Activated CD4-positive, alpha-beta T cell treated with anti-CD3 and anti-CD28 coated beads, Interleukin-2, amount 50 U/mL, for 4 hours (primary cell): ENCODE measurements at regions not wholly inside any gene's neighbourhood (a gene's known extent, or its start where the extent isn't known, plus 50 kb on each side); places are given as distances from the start of the nearest gene placed in this dataset.

Source experiments
- DNase-seq, 2 experiments: peaks; one replicate each; pipeline ENCODE4 v3.0.0-alpha.2; 2020

GRCh38 chr9:38312406-38312805 is 80.1 kb upstream of the ALDH1B1 start:
- no peak for DNase-seq

- DNase-seq, result no peak
Measured at GRCh38 chr9:38311382-38312270, 80.9 kb upstream of the ALDH1B1 start.

GRCh38 chr9:38309324-38310195 is 82.9 kb upstream of the ALDH1B1 start:
- DNase-seq, result no peak

GRCh38 chr9:38308136-38308535 is 84.4 kb upstream of the ALDH1B1 start:
- no peak for DNase-seq

- no peak for DNase-seq
Measured at GRCh38 chr9:38306899-38307298, 85.6 kb upstream of the ALDH1B1 start.

GRCh38 chr9:38305582-38305981 is 86.9 kb upstream of the ALDH1B1 start:
- no peak for DNase-seq

- no peak for DNase-seq
Measured at GRCh38 chr9:38301376-38302106, 91.0 kb upstream of the ALDH1B1 start.

- DNase-seq, result no peak
Measured at GRCh38 chr9:38299856-38300255, 92.6 kb upstream of the ALDH1B1 start.

- no peak for DNase-seq
Measured at GRCh38 chr9:38298904-38299303, 93.6 kb upstream of the ALDH1B1 start.

GRCh38 chr9:38298503-38298902 is 94.0 kb upstream of the ALDH1B1 start:
- no peak for DNase-seq

- DNase-seq, result no peak
Measured at GRCh38 chr9:38296807-38297206, 95.7 kb upstream of the ALDH1B1 start.

- DNase-seq, result no peak
Measured at GRCh38 chr9:38295764-38296163, 96.7 kb upstream of the ALDH1B1 start.

- DNase-seq, result no peak
Measured at GRCh38 chr9:38294220-38294960, 98.1 kb upstream of the ALDH1B1 start.

GRCh38 chr9:38293022-38293421 is 99.5 kb upstream of the ALDH1B1 start:
- DNase-seq, result no peak

- DNase-seq, result no peak
Measured at GRCh38 chr9:38292480-38292879, 100.0 kb upstream of the ALDH1B1 start.

- no peak for DNase-seq
Measured at GRCh38 chr9:38289866-38290245, 102.6 kb upstream of the ALDH1B1 start.

- DNase-seq, result no peak
Measured at GRCh38 chr9:38289236-38289865, 103.2 kb upstream of the ALDH1B1 start.

- DNase-seq, result no peak
Measured at GRCh38 chr9:38288502-38288901, 104.0 kb upstream of the ALDH1B1 start.

- DNase-seq, result no peak
Measured at GRCh38 chr9:38287420-38287985, 105.0 kb upstream of the ALDH1B1 start.

- DNase-seq, result no peak
Measured at GRCh38 chr9:38286766-38287165, 105.7 kb upstream of the ALDH1B1 start.

GRCh38 chr9:38286357-38286756 is 106.1 kb upstream of the ALDH1B1 start:
- DNase-seq, result no peak

GRCh38 chr9:38285236-38285635 is 107.3 kb upstream of the ALDH1B1 start:
- no peak for DNase-seq
